ENCODE measurements at regions not wholly inside any gene's neighbourhood (a gene's known extent, or its start where the extent isn't known, plus 50 kb on each side); places are given as distances from the start of the nearest gene placed in this dataset.
"Not testable (repeated sequence)": the region's sequence is repeated elsewhere in the genome, so short reads cannot be mapped to it uniquely, and the experiment has no call there.

DNA sequence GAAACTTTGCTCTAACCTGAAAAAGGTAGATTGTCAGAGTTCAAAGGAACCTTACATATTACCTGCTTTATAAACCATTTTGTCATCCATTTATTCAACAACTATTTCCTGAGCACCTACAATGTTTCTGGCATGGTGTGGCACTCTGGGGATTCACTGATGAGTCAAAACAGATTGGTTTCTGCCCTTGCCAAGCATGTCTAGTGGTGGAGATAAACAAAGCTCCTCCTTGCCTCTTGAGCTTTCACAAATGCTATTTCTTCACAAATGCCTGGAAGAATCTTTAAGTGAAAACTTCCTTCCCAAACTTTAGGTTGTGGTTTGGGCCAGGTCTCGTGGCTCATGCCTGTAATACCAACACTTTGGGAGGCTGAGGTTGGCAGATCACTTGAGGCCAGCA lies 85.1 kb upstream of the RELN start:
- peak; percentile 56 for DNase-seq (ENCODE audit: low read depth)

DNA sequence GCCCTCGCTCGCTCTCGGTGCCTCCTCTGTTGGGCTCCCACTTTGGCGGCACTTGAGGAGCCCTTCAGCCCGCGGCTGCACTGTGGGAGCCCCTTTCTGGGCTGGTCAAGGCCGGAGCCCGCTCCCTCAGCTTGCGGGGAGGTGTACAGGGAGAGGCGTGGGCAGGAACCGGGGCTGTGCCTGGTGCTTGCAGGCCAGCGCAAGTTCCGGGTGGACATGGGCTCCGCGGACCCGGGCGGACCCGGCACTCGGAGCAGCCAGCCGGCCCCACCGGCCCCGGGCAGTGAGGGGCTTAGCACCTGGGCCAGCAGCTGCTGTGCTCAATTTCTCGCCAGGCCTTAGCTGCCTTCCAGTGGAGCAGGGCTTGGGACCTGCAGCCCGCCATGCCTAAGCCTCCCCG lies 82.2 kb upstream of the RELN start:
- DNase-seq (ENCODE audit: low read depth) = not testable (repeated sequence)

DNA sequence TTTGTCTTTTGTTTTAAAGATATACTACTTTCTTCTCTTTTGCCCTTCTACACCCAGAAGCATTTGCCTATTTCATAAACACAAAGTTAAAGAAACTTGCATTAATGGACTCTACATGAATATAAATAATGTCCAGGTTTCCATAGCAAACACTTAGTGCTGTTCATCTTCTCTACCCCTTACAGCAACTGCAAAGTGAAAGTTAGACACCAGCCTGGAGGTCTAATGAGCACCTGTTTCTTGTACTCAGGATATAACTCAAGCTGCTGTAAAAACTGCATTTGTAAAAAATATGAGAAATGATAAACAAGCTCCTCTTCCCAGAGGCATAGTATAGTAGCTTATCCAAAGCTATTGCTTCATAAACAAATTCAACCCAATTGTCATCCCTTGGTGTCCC lies 76.0 kb upstream of the RELN start:
- no peak for DNase-seq (ENCODE audit: low read depth)

DNA sequence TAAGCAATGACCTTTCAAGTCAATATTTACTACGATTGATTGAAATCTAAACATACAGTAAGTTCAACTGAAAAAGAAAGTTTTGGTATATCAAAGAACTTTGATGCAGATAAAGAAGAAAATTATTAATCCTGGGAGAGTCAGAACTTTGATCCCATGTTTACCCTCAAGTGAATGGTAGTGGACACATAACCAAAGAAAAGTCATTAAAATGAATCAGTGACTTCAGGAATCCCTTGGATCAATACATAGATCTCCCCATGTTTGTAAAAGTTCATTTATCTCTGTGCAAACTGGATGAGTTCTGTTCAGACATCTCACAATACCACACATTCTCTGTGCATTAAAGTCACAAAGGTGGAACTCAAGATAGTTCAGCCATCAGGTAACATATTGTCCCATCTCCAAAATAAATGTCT lies 75.5 kb upstream of the RELN start:
- DNase-seq (ENCODE audit: low read depth) = no peak

DNA sequence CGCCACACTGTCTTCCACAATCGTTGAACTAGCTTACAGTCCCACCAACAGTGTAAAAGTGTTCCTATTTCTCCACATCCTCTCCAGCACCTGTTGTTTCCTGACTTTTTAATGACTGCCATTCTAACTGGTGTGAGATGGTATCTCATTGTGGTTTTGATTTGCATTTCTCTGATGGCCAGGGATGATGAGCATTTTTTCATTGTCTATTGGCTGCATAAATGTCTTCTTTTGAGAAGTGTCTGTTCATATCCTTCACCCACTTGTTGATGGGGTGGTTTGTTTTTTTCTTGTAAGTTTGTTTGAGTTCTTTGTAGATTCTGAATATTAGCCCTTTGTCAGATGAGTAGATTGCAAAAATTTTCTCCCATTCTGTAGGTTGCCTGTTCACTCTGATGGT lies 74.3 kb upstream of the RELN start:
- not testable (repeated sequence) for DNase-seq (ENCODE audit: low read depth)

DNA sequence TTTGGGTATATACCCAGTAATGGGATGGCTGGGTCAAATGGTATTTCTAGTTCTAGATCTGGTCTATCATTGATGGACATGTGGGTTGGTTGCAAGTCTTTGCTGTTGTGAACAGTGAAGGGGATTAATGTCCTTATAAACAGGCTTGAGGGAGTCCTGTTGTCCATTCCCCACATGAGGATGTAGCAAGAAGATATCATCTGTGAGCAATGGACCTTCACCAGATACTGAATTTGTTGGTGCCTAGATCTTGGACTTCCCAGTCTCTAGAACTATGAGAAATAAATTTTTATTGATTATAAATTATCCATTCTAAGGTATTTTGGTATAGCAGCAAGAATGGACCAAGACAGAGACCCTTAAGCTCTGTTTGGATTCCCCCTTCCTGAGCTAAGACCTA lies 72.2 kb upstream of the RELN start:
- no peak for DNase-seq (ENCODE audit: low read depth)

DNA sequence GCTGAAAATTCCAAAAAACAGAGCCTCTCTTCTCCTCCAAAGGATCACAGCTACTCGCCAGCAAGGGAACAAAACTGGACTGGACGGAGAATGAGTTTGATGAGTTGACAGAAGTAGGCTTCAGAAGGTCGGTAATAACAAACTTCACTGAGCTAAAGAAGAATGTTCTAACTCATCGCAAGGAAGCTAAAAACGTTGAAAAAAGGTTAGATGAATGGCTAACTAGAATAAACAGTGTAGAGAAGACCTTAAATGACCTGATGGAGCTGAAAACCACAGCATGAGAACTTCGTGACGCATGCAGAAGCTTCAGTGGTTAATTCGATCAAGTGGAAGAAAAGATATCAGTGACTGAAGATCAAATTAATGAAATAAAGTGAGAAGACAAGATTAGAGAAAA lies 70.4 kb upstream of the RELN start:
- DNase-seq (ENCODE audit: low read depth) = not testable (repeated sequence)

DNA sequence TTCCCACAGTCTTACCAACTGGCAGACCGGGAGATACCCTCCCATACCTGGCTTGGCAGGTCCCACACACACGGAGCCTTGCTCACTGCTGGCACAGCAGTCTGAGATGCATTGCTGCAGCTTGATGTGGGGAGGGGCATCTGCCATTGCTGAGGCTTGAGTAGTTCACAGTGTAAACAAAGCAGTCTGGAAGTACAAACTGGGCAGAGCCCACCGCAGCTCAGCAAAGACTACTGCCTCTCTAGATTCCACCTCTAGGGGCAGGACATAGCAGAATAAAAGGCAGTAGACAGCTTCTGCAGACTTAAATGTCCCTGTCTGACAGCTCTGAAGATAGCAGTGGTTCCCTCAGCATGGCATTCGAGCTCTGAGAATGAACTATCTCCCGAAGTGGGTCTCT lies 69.6 kb upstream of the RELN start:
- no peak for DNase-seq (ENCODE audit: low read depth)

DNA sequence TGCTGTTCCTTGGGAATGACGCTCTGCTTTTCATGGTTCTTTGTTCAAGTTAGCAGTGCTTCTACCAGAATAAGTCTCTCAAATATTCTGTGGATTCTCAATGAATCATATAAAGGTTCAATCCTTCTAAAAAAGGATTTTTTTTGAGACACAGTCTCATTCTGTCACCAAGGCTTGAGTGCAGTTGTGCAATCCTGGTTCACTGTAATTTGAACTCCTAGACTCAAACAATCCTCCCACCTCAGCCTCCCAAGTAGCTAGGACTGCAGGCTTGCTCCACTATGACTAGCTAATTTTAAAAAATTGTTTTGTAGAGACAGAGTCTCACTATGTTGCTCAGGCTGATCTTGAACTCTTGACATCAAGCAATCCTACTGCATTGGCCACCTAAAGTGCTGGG lies 64.9 kb upstream of the RELN start:
- DNase-seq (ENCODE audit: low read depth) = no peak

DNA sequence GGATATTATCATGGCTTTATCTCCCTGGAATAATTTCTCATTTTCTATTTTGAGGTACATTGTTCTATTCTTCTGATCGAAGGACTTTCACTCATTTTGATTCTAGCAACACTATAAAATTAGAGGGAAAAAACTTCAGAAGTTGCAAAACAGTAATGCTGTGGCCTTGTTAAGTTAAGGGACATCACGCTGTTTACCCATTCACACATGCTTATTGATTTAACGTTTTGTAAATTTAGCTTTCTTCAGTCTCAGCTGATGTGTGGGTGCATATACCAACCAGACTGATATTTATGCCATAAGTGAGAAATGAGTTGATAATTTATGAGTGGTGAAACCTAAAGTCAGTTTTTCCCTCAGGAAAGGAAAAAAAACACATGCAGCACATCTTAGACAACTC lies 63.5 kb upstream of the RELN start:
- no peak for DNase-seq (ENCODE audit: low read depth)

DNA sequence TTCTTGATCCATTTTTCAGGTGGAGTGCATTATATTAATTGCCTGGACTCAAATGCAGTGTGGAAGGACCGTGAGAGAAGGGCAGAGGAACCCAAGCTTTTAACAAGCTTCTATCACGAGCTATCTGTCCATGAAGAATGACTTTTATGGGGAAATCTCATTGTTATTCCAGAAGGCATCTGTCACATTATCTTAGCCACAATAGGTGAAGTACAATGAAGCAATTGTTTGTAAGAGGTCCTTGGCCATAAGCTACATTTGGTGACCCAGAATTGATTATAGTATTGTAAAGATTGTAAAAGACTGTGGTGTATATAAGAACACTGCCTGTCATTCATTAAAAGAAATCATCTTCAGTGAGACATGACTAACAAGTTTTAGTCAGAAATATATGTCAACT lies 58.6 kb upstream of the RELN start:
- DNase-seq (ENCODE audit: low read depth) = no peak

DNA sequence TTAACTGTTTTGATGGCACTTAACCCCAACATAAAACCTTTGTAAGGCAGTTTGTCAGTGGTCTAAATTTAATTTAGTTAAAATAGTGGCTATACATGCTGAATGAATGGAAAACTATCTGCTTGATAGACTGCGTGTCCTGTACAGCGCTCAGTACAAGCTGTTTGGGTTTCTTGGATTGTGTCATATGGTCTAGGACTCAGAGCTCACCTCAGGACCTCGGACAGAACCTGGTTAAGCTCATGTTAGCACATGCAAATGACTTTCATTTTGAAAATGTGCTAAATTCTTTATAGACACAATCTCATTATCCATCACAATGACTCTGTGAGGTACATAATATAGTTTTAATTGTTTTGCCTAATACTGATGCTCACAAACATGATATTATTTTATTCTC lies 55.7 kb upstream of the RELN start:
- DNase-seq (ENCODE audit: low read depth) = no peak

DNA sequence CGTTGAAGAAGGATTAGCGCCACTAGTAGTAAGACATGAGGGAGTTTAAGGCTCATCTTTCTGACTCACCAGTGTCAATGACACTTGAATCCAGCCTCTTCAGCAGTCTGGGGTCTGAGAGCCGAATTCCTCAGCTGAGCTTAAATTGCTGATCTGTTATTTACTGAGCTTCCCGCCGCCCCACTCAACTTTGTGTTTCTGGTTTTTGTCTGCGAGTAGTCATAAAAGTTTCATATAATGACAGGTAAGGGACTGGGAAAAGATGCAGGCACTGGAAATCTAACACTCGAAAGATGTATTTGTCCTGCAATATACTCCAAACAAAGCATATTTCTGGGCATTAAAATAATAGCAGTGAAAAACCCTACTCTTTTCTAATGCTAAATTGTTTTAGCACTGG lies 51.2 kb upstream of the RELN start:
- DNase-seq (ENCODE audit: low read depth) = peak; percentile 19

DNA sequence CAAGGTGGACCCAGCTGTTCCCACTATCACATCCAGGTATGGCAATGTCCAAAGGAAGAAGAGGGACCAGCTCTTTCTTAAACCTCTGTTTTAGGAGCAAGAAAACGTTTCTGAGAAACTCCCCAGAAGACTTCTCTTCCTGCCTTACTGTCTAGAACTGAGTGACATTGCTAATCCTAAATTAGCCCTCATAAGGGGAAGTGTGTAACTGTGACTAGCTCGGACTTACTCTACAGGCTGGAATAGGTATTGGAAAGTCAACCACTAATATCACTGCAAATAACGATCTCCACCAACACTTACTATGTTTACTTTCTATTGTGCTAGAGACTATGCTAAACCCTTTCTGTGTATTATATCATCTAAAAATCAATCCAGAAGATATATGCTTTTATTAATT lies 49.9 kb upstream of the RELN start:
- DNase-seq (ENCODE audit: low read depth) = no peak

Measured in Daoy (cell line).